SK-MEL-5 (cell line): ENCODE measurements at regions not wholly inside any gene's neighbourhood (a gene's known extent, or its start where the extent isn't known, plus 50 kb on each side); places are given as distances from the start of the nearest gene placed in this dataset.

ENCODE experiments used
- DNase-seq: peaks from one replicate; pipeline ENCODE4 v3.0.0-alpha.2; 2016; ENCODE audit warnings: low read depth, low spot score
- in situ Hi-C: cut with HindIII; loops from 2 replicates; pipeline ENCODE4 v1.10.0; 2016; ENCODE audit warnings: low sequenced_read_pairs, high pct_unique_total_duplicates, low pct_unique_long_range_greater_than_20kb

- in situ Hi-C loops: no loop called here
- no peak for DNase-seq
Observed at GRCh38 chr20:17787816-17788215, 88.0 kb downstream of the BANF2 start.

GRCh38 chr20:17786221-17786718, 86.5 kb downstream of the BANF2 start:
- DNase-seq: no peak
- in situ Hi-C loops: no loop called here
